AG04450 (cell line): ENCODE measurements at regions not wholly inside any gene's neighbourhood (a gene's known extent, or its start where the extent isn't known, plus 50 kb on each side); places are given as distances from the start of the nearest gene placed in this dataset.
"Not testable (repeated sequence)": the region's sequence is repeated elsewhere in the genome, so short reads cannot be mapped to it uniquely, and the experiment has no call there.

Source experiments
- CTCF ChIA-PET: fragments of 300-600, 350-600 bp; formaldehyde crosslinking; extraction: SDS; loops from one replicate; lab custom pipeline; 2022; ENCODE audit warnings: antibody characterized with exemption, inconsistent platforms; lab: Charles Lee
- POLR2A ChIA-PET: fragments of 350-600 bp; formaldehyde crosslinking; extraction: SDS; loops from one replicate; lab custom pipeline; 2021; ENCODE audit warnings: antibody characterized with exemption, inconsistent platforms; lab: Yijun Ruan, JAX
- DNase-seq: peaks from one replicate; pipeline ENCODE4 v3.0.0-alpha.2; 2011; ENCODE audit warnings: low read depth, low spot score
- H3K27ac ChIP-seq: one replicate; pipeline ENCODE4 v1.5.1; 2012; ENCODE audit warnings: low read depth, low read length, control low read depth
- H3K27me3 ChIP-seq: one replicate; pipeline ENCODE4 v1.6.0; 2012; ENCODE audit warnings: low read length; ENCODE audit not compliant: control insufficient read depth, insufficient read depth
- H3K4me3 ChIP-seq: 2 replicates; pipeline ENCODE4 v1.5.1; 2011; ENCODE audit warnings: mild to moderate bottlenecking, low read depth, low read length, control low read depth
- H3K9me3 ChIP-seq: 2 replicates; pipeline ENCODE4 v1.5.1; 2012; ENCODE audit warnings: low read length; ENCODE audit not compliant: control insufficient read depth, insufficient read depth
- CTCF ChIP-seq: IDR thresholded peaks from 2 replicates; pipeline ENCODE4 v1.5.1; 2011; ENCODE audit warnings: low read depth, low read length, control low read depth, inconsistent platforms

DNA sequence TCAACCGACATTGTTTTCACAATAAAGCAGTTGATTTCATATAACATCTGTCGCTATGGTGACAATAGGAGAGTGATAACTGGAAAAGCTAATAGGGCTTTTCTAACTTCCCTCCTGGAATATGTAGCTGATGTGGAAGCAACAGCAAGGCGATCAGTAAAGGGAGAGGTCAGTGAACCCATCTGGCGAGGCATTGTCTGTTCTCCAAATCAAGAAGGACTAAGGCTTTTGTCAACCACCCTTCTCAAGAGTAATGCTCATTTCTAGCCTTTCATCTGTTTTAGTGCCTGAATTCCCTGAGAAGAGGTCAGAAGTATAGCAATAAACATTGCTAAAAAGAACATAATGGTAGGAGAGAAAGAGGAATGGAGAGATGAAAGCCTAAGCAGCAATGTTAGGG, 201.3 kb downstream of the AKAP7 start:
- H3K27ac ChIP-seq: no peak overlapping the region

GRCh38 chr6:131346896-131347295, 211.6 kb downstream of the AKAP7 start:
- peaks cover 19% of the 10 kb centered on the region for H3K27me3 ChIP-seq
- H3K9me3 ChIP-seq, POLR2A ChIA-PET, H3K4me3 ChIP-seq, H3K27ac ChIP-seq, CTCF ChIA-PET, DNase-seq: not testable (repeated sequence)

More for the DNA sequence above, 201.3 kb downstream of the AKAP7 start:
- H3K27me3 ChIP-seq: peaks cover 9% of the 10 kb centered on the region
- no peak overlapping the region for H3K4me3 ChIP-seq
- no peaks in the 10 kb centered on the region for H3K9me3 ChIP-seq
- POLR2A ChIA-PET: no interaction called here
- DNase-seq: no peak
- CTCF ChIA-PET: no interaction called here
- TF ChIP-seq CTCF: no peak

DNA sequence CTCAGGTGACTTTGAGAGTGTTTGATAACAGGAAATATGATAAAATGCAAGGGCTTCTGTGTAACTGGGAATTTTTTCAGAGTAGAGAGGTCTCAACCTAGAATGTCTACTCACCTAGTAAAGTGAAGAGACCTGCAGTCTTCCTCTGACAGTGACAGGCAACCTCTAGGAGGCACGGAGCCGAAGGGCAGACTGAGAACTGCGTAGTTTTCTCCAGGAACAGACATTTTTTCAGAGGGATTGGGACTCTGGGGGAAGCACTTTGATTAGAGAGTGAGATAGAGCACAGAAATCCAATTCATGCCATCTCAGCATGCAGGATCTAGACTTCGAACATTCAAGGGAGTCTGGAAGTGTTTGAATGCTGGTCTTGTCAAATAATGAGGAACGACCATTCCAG, 213.3 kb downstream of the AKAP7 start:
- Histone ChIP-seq H3K4me3 (no peak overlapping the region), H3K9me3 (no peaks in the 10 kb centered on the region), H3K27me3 (peaks cover 22% of the 10 kb centered on the region), H3K27ac (no peak overlapping the region)
- CTCF ChIA-PET: no interaction called here
- DNase-seq: no peak
- no peak for TF ChIP-seq CTCF
- POLR2A ChIA-PET: no interaction called here

GRCh38 chr6:131349199-131349598, 213.9 kb downstream of the AKAP7 start:
- no peak overlapping the region for H3K4me3 ChIP-seq
- peaks cover 22% of the 10 kb centered on the region for H3K27me3 ChIP-seq
- ChIA-PET POLR2A (no interaction called here), CTCF (interaction anchor here (0.5 kb wide), 1 partner anchor 21 kb away, joined by 3 read pairs; no protein-coding TSS in a partner anchor)
- no peak for TF ChIP-seq CTCF
- no peak for DNase-seq
- no peak overlapping the region for H3K27ac ChIP-seq
- H3K9me3 ChIP-seq: no peaks in the 10 kb centered on the region

GRCh38 chr6:131353106-131353505, 217.8 kb downstream of the AKAP7 start:
- CTCF ChIA-PET: no interaction called here
- Histone ChIP-seq H3K9me3 (no peaks in the 10 kb centered on the region), H3K4me3 (no peak overlapping the region), H3K27me3 (peaks cover 19% of the 10 kb centered on the region), H3K27ac (no peak overlapping the region)
- POLR2A ChIA-PET: no interaction called here
- DNase-seq: no peak
- no peak for TF ChIP-seq CTCF

GRCh38 chr6:131353876-131354275, 218.6 kb downstream of the AKAP7 start:
- H3K27ac ChIP-seq: no peak overlapping the region
- no peak for TF ChIP-seq CTCF
- no peak for DNase-seq
- no peaks in the 10 kb centered on the region for H3K9me3 ChIP-seq
- ChIA-PET CTCF (no interaction called here), POLR2A (no interaction called here)
- no peak overlapping the region for H3K4me3 ChIP-seq
- H3K27me3 ChIP-seq: peaks cover 14% of the 10 kb centered on the region
